ENCODE measurements at regions not wholly inside any gene's neighbourhood (a gene's known extent, or its start where the extent isn't known, plus 50 kb on each side); places are given as distances from the start of the nearest gene placed in this dataset.
"Not testable (repeated sequence)": the region's sequence is repeated elsewhere in the genome, so short reads cannot be mapped to it uniquely, and the experiment has no call there.

DNA sequence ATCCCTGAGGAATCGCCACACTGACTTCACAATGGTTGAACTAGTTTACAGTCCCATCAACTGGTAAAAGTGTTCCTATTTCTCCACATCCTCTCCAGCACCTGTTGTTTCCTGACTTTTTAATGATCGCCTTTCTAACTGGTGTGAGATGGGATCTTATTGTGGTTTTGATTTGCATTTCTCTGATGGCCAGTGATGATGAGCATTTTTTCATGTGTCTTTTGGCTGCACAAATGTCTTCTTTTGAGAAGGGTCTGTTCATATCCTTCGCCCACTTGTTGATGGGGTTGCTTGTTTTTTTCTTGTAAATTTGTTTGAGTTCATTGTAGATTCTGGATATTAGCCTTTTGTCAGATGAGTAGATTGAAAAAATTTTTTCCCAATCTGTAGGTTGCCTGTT is 76.1 kb upstream of the SATB2 start:
- TF ChIP-seq, protein P1, sequence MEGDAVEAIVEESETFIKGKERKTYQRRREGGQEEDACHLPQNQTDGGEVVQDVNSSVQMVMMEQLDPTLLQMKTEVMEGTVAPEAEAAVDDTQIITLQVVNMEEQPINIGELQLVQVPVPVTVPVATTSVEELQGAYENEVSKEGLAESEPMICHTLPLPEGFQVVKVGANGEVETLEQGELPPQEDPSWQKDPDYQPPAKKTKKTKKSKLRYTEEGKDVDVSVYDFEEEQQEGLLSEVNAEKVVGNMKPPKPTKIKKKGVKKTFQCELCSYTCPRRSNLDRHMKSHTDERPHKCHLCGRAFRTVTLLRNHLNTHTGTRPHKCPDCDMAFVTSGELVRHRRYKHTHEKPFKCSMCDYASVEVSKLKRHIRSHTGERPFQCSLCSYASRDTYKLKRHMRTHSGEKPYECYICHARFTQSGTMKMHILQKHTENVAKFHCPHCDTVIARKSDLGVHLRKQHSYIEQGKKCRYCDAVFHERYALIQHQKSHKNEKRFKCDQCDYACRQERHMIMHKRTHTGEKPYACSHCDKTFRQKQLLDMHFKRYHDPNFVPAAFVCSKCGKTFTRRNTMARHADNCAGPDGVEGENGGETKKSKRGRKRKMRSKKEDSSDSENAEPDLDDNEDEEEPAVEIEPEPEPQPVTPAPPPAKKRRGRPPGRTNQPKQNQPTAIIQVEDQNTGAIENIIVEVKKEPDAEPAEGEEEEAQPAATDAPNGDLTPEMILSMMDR (IDR thresholded peaks at IDR 0.05): not testable (repeated sequence)
- not testable (repeated sequence) for TF ChIP-seq POLR2A (IDR thresholded peaks at IDR 0.05)
